Panc1 (cell line): ENCODE measurements at regions not wholly inside any gene's neighbourhood (a gene's known extent, or its start where the extent isn't known, plus 50 kb on each side); places are given as distances from the start of the nearest gene placed in this dataset.

Experiments
- POLR2AphosphoS5 ChIP-seq: IDR thresholded peaks from 2 replicates; pipeline ENCODE4 v1.6.1; 2012; ENCODE audit warnings: mild to moderate bottlenecking, low read depth, low read length, moderate library complexity
- SIN3A ChIP-seq: IDR thresholded peaks from 2 replicates; pipeline ENCODE4 v1.6.1; 2012; ENCODE audit warnings: low read depth, mild to moderate bottlenecking, low read length, moderate library complexity, borderline replicate concordance; ENCODE audit not compliant: insufficient read depth
- TF ChIP-seq, protein P1 (sequence below): fragments of 450-650 bp; IDR thresholded peaks from 2 replicates; pipeline ENCODE4 v1.5.1; 2017; ENCODE audit warnings: mild to moderate bottlenecking

DNA sequence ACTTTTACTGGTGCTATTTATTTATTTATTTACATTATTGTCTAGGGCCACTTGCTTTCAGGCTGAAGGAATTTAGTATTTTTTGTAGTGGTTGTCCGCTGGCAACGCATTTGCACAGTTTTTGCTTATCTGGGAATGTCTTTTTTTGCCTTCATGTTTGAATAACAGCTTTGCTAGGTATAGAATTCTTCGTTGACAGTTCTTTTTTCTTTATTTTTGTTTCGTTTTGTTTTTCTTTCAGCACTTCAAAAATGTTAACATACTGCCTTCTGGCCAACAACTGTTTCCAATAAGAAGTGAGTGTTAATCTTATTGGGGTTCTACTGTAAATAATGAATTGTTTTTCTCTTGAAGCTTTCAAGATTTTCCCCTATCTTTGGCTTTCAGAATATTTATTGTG lies 252.7 kb upstream of the TARS1 start:
- TF ChIP-seq SIN3A (no peak), POLR2AphosphoS5 (no peak)
- TF ChIP-seq, protein P1, sequence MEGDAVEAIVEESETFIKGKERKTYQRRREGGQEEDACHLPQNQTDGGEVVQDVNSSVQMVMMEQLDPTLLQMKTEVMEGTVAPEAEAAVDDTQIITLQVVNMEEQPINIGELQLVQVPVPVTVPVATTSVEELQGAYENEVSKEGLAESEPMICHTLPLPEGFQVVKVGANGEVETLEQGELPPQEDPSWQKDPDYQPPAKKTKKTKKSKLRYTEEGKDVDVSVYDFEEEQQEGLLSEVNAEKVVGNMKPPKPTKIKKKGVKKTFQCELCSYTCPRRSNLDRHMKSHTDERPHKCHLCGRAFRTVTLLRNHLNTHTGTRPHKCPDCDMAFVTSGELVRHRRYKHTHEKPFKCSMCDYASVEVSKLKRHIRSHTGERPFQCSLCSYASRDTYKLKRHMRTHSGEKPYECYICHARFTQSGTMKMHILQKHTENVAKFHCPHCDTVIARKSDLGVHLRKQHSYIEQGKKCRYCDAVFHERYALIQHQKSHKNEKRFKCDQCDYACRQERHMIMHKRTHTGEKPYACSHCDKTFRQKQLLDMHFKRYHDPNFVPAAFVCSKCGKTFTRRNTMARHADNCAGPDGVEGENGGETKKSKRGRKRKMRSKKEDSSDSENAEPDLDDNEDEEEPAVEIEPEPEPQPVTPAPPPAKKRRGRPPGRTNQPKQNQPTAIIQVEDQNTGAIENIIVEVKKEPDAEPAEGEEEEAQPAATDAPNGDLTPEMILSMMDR: no peak
